ENCODE measurements at regions not wholly inside any gene's neighbourhood (a gene's known extent, or its start where the extent isn't known, plus 50 kb on each side); places are given as distances from the start of the nearest gene placed in this dataset.

DNA sequence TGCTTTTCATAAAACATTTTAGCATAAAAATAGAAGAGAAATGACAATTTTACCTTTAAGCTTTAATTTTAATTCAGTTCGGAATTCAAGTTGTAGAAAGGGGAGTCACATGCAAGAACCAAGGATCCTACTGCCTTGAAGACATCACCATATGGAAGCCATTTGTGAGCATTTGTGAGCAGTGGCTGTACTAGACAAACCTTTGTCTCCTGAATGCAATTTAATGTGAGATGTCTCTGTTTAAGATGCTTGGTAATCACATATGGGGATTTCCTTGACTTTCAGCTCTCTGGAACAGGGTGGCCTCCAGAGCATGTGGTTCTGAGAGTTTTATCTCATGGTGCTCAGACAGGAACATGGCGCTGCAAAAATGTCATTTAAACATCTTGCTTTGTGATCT, 421.8 kb downstream of the NYAP2 start:
- Histone ChIP-seq H3K36me3 (ENCODE audit: control insufficient read depth in 4 of 4, insufficient read depth in 3 of 4, low read depth in 1 of 4, low read length in 3 of 4) (no peaks in the 10 kb centered on the region), H3K9ac (ENCODE audit: low read depth in 1 of 2, low read length in 2 of 2) (no peak overlapping the region), H3K4me1 (ENCODE audit: control insufficient read depth in 4 of 4, insufficient read depth in 4 of 4, low read length in 3 of 4) (no peaks in the 10 kb centered on the region), H3K4me3 (ENCODE audit: low read depth in 1 of 3, low read length in 3 of 3) (no peak overlapping the region), H3K27me3 (ENCODE audit: control insufficient read depth in 4 of 4, insufficient read depth in 4 of 4, low read length in 3 of 4) (peaks cover 0 to 4% (median 0%) of the 10 kb centered on the region in 4 donors), H3K9me3 (ENCODE audit: control insufficient read depth in 4 of 4, low read length in 3 of 4) (peaks cover 0 to 1% (median 0%) of the 10 kb centered on the region in 4 donors), H3K27ac (ENCODE audit: low read depth in 1 of 2, low read length in 2 of 2) (no peak overlapping the region)
- no peak for DNase-seq (ENCODE audit: low spot score)
- 77% methylated on average over 2 of the region's 2 CpGs for WGBS
- TF ChIP-seq YY1 (IDR thresholded peaks at IDR 0.05): no peak
- TF ChIP-seq RAD21 (IDR thresholded peaks at IDR 0.05): no peak
- TF ChIP-seq TAF1 (conservative IDR thresholded peaks at IDR 0.05): no peak

DNA sequence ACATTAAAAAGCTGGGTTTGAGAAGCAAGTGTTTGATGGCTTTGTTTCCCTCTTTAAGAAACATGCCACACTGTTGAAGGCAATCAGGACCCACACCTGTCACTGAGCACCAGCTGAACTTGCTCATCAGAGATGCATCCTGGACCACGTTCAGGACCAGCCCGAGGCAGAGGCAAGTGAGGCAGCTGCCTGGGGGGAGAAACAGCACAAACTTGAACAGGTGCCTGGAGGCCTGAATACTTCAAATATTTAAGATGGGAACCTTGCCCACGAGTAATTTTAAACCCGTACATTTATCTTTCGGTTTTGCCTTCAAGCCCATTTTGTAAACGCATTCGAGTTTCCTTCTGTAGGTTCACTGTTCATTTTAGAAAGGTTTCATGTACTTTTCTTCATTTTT, 421.3 kb downstream of the NYAP2 start:
- Histone ChIP-seq H3K27ac (ENCODE audit: low read depth in 1 of 2, low read length in 2 of 2) (no peak overlapping the region), H3K36me3 (ENCODE audit: control insufficient read depth in 4 of 4, insufficient read depth in 3 of 4, low read depth in 1 of 4, low read length in 3 of 4) (no peaks in the 10 kb centered on the region), H3K9ac (ENCODE audit: low read depth in 1 of 2, low read length in 2 of 2) (no peak overlapping the region), H3K27me3 (ENCODE audit: control insufficient read depth in 4 of 4, insufficient read depth in 4 of 4, low read length in 3 of 4) (peaks cover 0 to 4% (median 0%) of the 10 kb centered on the region in 4 donors), H3K4me3 (ENCODE audit: low read depth in 1 of 3, low read length in 3 of 3) (no peak overlapping the region), H3K4me1 (ENCODE audit: control insufficient read depth in 4 of 4, insufficient read depth in 4 of 4, low read length in 3 of 4) (no peaks in the 10 kb centered on the region), H3K9me3 (ENCODE audit: control insufficient read depth in 4 of 4, low read length in 3 of 4) (peaks cover 0 to 1% (median 0%) of the 10 kb centered on the region in 4 donors)
- WGBS: 83% methylated on average over 7 of the region's 7 CpGs
- no peak for DNase-seq (ENCODE audit: low spot score)
- TF ChIP-seq, protein P1, sequence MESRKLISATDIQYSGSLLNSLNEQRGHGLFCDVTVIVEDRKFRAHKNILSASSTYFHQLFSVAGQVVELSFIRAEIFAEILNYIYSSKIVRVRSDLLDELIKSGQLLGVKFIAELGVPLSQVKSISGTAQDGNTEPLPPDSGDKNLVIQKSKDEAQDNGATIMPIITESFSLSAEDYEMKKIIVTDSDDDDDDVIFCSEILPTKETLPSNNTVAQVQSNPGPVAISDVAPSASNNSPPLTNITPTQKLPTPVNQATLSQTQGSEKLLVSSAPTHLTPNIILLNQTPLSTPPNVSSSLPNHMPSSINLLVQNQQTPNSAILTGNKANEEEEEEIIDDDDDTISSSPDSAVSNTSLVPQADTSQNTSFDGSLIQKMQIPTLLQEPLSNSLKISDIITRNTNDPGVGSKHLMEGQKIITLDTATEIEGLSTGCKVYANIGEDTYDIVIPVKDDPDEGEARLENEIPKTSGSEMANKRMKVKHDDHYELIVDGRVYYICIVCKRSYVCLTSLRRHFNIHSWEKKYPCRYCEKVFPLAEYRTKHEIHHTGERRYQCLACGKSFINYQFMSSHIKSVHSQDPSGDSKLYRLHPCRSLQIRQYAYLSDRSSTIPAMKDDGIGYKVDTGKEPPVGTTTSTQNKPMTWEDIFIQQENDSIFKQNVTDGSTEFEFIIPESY (IDR thresholded peaks at IDR 0.05): no peak
- TF ChIP-seq EGR1 (IDR thresholded peaks at IDR 0.05; ENCODE audit: low read depth in 2 of 2) (no peak), TAF1 (conservative IDR thresholded peaks at IDR 0.05) (no peak), HNF4A (conservative IDR thresholded peaks at IDR 0.05) (no peak), SP1 (IDR thresholded peaks at IDR 0.05) (no peak), GABPA (IDR thresholded peaks at IDR 0.05 in 1 of 2, conservative IDR thresholded peaks at IDR 0.05 in 1 of 2) (no peak), NR2F2 (IDR thresholded peaks at IDR 0.05) (no peak), FOXA2 (IDR thresholded peaks at IDR 0.05) (no peak), RXRA (IDR thresholded peaks at IDR 0.05) (no peak), FOXA1 (IDR thresholded peaks at IDR 0.05) (no peak), YY1 (IDR thresholded peaks at IDR 0.05) (no peak), RAD21 (IDR thresholded peaks at IDR 0.05) (no peak), JUND (IDR thresholded peaks at IDR 0.05) (no peak), HNF4G (IDR thresholded peaks at IDR 0.05) (no peak)
- TF ChIP-seq, protein P2, sequence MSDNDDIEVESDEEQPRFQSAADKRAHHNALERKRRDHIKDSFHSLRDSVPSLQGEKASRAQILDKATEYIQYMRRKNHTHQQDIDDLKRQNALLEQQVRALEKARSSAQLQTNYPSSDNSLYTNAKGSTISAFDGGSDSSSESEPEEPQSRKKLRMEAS (IDR thresholded peaks at IDR 0.05): no peak
- TF ChIP-seq, protein P3, sequence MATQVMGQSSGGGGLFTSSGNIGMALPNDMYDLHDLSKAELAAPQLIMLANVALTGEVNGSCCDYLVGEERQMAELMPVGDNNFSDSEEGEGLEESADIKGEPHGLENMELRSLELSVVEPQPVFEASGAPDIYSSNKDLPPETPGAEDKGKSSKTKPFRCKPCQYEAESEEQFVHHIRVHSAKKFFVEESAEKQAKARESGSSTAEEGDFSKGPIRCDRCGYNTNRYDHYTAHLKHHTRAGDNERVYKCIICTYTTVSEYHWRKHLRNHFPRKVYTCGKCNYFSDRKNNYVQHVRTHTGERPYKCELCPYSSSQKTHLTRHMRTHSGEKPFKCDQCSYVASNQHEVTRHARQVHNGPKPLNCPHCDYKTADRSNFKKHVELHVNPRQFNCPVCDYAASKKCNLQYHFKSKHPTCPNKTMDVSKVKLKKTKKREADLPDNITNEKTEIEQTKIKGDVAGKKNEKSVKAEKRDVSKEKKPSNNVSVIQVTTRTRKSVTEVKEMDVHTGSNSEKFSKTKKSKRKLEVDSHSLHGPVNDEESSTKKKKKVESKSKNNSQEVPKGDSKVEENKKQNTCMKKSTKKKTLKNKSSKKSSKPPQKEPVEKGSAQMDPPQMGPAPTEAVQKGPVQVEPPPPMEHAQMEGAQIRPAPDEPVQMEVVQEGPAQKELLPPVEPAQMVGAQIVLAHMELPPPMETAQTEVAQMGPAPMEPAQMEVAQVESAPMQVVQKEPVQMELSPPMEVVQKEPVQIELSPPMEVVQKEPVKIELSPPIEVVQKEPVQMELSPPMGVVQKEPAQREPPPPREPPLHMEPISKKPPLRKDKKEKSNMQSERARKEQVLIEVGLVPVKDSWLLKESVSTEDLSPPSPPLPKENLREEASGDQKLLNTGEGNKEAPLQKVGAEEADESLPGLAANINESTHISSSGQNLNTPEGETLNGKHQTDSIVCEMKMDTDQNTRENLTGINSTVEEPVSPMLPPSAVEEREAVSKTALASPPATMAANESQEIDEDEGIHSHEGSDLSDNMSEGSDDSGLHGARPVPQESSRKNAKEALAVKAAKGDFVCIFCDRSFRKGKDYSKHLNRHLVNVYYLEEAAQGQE (IDR thresholded peaks at IDR 0.05): no peak
- TF ChIP-seq, protein P4, sequence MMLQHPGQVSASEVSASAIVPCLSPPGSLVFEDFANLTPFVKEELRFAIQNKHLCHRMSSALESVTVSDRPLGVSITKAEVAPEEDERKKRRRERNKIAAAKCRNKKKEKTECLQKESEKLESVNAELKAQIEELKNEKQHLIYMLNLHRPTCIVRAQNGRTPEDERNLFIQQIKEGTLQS (IDR thresholded peaks at IDR 0.05): no peak
- TF ChIP-seq, protein P5, sequence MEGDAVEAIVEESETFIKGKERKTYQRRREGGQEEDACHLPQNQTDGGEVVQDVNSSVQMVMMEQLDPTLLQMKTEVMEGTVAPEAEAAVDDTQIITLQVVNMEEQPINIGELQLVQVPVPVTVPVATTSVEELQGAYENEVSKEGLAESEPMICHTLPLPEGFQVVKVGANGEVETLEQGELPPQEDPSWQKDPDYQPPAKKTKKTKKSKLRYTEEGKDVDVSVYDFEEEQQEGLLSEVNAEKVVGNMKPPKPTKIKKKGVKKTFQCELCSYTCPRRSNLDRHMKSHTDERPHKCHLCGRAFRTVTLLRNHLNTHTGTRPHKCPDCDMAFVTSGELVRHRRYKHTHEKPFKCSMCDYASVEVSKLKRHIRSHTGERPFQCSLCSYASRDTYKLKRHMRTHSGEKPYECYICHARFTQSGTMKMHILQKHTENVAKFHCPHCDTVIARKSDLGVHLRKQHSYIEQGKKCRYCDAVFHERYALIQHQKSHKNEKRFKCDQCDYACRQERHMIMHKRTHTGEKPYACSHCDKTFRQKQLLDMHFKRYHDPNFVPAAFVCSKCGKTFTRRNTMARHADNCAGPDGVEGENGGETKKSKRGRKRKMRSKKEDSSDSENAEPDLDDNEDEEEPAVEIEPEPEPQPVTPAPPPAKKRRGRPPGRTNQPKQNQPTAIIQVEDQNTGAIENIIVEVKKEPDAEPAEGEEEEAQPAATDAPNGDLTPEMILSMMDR (IDR thresholded peaks at IDR 0.05; ENCODE audit: low read depth, low read length, missing input control): no peak

Measured in liver (tissue), 8 donors.